Pancreas (tissue), 10 donors: ENCODE measurements at regions not wholly inside any gene's neighbourhood (a gene's known extent, or its start where the extent isn't known, plus 50 kb on each side); places are given as distances from the start of the nearest gene placed in this dataset.

Experiments
- ATAC-seq, 4 donors: fragments of 200-7000 bp; cut with Tn5 transposase; one replicate each; pipeline versions ENCODE4 v1.8.0 to v1.9.1; 2020; ENCODE audit warnings: mild to moderate bottlenecking in 4 of 4, moderate library complexity in 4 of 4
- DNase-seq, 6 donors: peaks; one replicate each; pipeline ENCODE4 v3.0.0-alpha.2; 2020
- FAIRE-seq: peaks from 2 replicates; lab custom pipeline; 2012; peaks lifted over from hg19 to GRCh38; lab: Jason Lieb, UNC
- H3K27ac ChIP-seq, 4 donors: fragments of 200-600 bp; sonication (generic); 1 replicate in 3 of 4; 2 replicates in 1 of 4; pipeline versions ENCODE4 v1.5.0 to v1.8.0; 2020
- H3K27me3 ChIP-seq, 4 donors: fragments of 200-600 bp; one replicate each; pipeline ENCODE4 v1.8.0; 2021
- H3K36me3 ChIP-seq, 3 donors: fragments of 200-600 bp; sonication (generic) in 1 of 3; one replicate each; pipeline versions ENCODE4 v1.5.0 to v1.8.0; 2020 to 2021
- H3K4me1 ChIP-seq, 3 donors: fragments of 200-600 bp; one replicate each; pipeline ENCODE4 v1.8.0; 2021
- H3K4me3 ChIP-seq, 4 donors: fragments of 200-600 bp; sonication (generic) in 2 of 4; one replicate each; pipeline versions ENCODE4 v1.5.0 to v1.8.0; 2020 to 2021
- H3K9me3 ChIP-seq, 4 donors: fragments of 200-600 bp; one replicate each; pipeline ENCODE4 v1.8.0; 2021
- WGBS, 2 donors: extraction: QIAGEN DNeasy Blood & Tissue Kit; methylation state at CpG; one replicate each; pipeline ENCODE4 v1.1.7; 2013; 5-methylcytosine and 5-hydroxymethylcytosine counted together
- intact Hi-C, 3 donors: fragments of 100-400 bp; cut with DNase I; formaldehyde crosslinking; loops; one replicate each; pipeline versions ENCODE4 v1.11.1 to v1.14.2; 2022
- TF ChIP-seq, protein P1 (sequence below), 4 donors: fragments of 200-600 bp; sonication (generic) in 3 of 4; IDR thresholded peaks; one replicate each; pipeline versions ENCODE4 v1.5.0 to v1.8.0; 2021; ENCODE audit warnings: antibody characterized with exemption in 4 of 4
- donor health status: healthy with polysubstance abuse.
- donor health status: DM: no; HTN: no; CAD: no; lungs with moderate emphysema.
- donor health status: DM: no; HTN: no; CAD: no.
- donor health status: control.
- donor health status: control.
- donor health status: Bipolar disorder and iron deficiency.
- donor health status: DM: yes; HTN: yes; CAD: no.
- donor health status: DM: no; HTN: no; CAD: no.
- donor health status: DM: no; HTN: no; CAD: no.
- donor health status: DM: yes; HTN: yes; CAD: no.

DNA sequence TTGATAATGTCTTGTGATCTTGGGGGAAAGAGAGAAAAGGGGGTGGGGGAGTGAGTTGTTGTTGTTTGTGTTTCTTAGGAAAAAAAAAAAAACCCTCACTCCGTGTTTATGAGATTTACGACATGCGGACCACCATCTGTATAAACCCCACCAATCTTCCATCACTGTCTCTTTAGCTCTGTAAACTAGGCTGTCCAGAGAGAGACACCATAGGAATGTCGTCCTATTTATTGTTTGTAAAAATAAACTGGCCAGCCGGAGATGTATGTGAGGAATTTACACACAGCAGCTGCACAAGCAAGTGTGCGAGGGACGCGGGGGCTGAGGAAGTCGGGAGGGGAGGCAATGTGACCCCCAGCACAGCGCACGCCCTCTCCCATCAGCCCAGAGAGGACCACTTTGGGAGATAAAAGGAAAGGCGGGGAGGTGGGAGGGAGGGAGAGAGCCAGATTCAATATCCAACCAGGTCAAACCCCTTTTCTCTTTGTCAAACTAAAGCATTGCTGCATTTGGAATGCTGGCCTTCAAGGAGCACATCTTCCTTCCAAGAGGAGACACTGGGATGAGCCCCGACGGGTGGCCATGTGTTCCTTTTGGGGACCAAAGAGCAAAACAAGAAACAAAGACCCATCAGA is 136.2 kb upstream of the SALL1 start:
- DNase-seq (no peak), ATAC-seq (no peak), FAIRE-seq (no peak)
- Histone ChIP-seq H3K27me3 (no peaks in the 10 kb centered on the region), H3K36me3 (no peaks in the 10 kb centered on the region), H3K27ac (no peak overlapping the region), H3K4me1 (no peaks in the 10 kb centered on the region), H3K9me3 (no peaks in the 10 kb centered on the region), H3K4me3 (no peak overlapping the region)
- TF ChIP-seq, protein P1, sequence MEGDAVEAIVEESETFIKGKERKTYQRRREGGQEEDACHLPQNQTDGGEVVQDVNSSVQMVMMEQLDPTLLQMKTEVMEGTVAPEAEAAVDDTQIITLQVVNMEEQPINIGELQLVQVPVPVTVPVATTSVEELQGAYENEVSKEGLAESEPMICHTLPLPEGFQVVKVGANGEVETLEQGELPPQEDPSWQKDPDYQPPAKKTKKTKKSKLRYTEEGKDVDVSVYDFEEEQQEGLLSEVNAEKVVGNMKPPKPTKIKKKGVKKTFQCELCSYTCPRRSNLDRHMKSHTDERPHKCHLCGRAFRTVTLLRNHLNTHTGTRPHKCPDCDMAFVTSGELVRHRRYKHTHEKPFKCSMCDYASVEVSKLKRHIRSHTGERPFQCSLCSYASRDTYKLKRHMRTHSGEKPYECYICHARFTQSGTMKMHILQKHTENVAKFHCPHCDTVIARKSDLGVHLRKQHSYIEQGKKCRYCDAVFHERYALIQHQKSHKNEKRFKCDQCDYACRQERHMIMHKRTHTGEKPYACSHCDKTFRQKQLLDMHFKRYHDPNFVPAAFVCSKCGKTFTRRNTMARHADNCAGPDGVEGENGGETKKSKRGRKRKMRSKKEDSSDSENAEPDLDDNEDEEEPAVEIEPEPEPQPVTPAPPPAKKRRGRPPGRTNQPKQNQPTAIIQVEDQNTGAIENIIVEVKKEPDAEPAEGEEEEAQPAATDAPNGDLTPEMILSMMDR (IDR thresholded peaks at IDR 0.05): no peak
- 56% methylated on average over 14 of the region's 14 CpGs for WGBS, 2 donors
- intact Hi-C loops: no loop called here

GRCh38 chr16:51286272-51286671 is 135.2 kb upstream of the SALL1 start:
- TF ChIP-seq, protein P1 (IDR thresholded peaks at IDR 0.05): no peak
- H3K27me3 ChIP-seq: no peaks in the 10 kb centered on the region
- no peak for ATAC-seq
- H3K4me1 ChIP-seq: no peaks in the 10 kb centered on the region
- H3K4me3 ChIP-seq: no peak overlapping the region
- no peak for FAIRE-seq
- H3K36me3 ChIP-seq: no peaks in the 10 kb centered on the region
- no peak overlapping the region for H3K27ac ChIP-seq
- intact Hi-C loops: no loop called here
- DNase-seq: no peak
- H3K9me3 ChIP-seq: no peaks in the 10 kb centered on the region
- 81 to 85% methylated on average over 5 of the region's 5 CpGs for WGBS, 2 donors

- TF ChIP-seq, protein P1 (IDR thresholded peaks at IDR 0.05): no peak
- WGBS, 2 donors: 61 to 70% methylated on average over 1 of the region's 1 CpG
- no peak for DNase-seq
- no peaks in the 10 kb centered on the region for H3K9me3 ChIP-seq
- peak in 1 of 4 donors; percentile 33 for ATAC-seq
- no peaks in the 10 kb centered on the region for H3K4me1 ChIP-seq
- H3K4me3 ChIP-seq: no peak overlapping the region
- no peaks in the 10 kb centered on the region for H3K27me3 ChIP-seq
- no peaks in the 10 kb centered on the region for H3K36me3 ChIP-seq
- no peak for FAIRE-seq
- intact Hi-C loops: no loop called here
- H3K27ac ChIP-seq: no peak overlapping the region
These were observed 125.3 kb upstream of the SALL1 start for GRCh38 chr16:51276336-51276735.

DNA sequence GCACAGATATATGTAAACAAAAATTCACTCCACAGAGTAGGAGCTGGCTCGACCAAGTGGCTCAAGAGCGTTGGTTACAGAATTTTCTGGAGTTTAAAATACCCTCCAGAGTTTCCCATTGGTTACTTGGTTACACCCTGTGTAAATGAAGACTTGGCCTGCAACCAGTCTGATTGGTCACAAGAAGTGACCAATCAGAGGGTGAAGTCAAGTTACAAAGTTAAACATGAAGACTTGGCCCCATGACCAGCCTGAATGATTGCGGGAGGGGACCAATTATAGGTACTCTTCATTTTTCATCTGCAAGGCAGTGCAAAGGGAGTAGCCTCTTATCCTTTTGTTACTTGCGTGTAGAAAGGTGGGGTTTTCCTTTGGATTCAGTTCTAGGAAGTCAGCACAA is 121.3 kb upstream of the SALL1 start:
- no peaks in the 10 kb centered on the region for H3K27me3 ChIP-seq
- no peaks in the 10 kb centered on the region for H3K4me1 ChIP-seq
- H3K9me3 ChIP-seq: no peaks in the 10 kb centered on the region
- ATAC-seq (no peak), FAIRE-seq (no peak), DNase-seq (no peak)
- intact Hi-C loops: no loop called here
- 71 to 78% methylated on average over 4 of the region's 4 CpGs for WGBS, 2 donors
- no peak overlapping the region for H3K4me3 ChIP-seq
- no peak overlapping the region for H3K27ac ChIP-seq
- TF ChIP-seq, protein P1 (IDR thresholded peaks at IDR 0.05): no peak
- H3K36me3 ChIP-seq: no peaks in the 10 kb centered on the region

GRCh38 chr16:51271156-51271701 is 120.2 kb upstream of the SALL1 start:
- Histone ChIP-seq H3K27me3 (no peaks in the 10 kb centered on the region), H3K4me3 (no peak overlapping the region), H3K36me3 (no peaks in the 10 kb centered on the region), H3K27ac (no peak overlapping the region), H3K4me1 (no peaks in the 10 kb centered on the region), H3K9me3 (no peaks in the 10 kb centered on the region)
- no peak for DNase-seq
- TF ChIP-seq, protein P1 (IDR thresholded peaks at IDR 0.05): no peak
- ATAC-seq: no peak
- WGBS, 2 donors: 47 to 53% methylated on average over 5 of the region's 5 CpGs
- intact Hi-C loops: no loop called here
- no peak for FAIRE-seq
